Stimulated activated CD4-positive, alpha-beta T cell treated with anti-CD3 and anti-CD28 coated beads, Interleukin-2, amount 100 ng/mL, for 48 hours (primary cell): ENCODE measurements at regions not wholly inside any gene's neighbourhood (a gene's known extent, or its start where the extent isn't known, plus 50 kb on each side); places are given as distances from the start of the nearest gene placed in this dataset.

Experiments used
- DNase-seq, 2 donors: peaks; one replicate each; pipeline ENCODE4 v3.0.0-alpha.2; 2020

DNA sequence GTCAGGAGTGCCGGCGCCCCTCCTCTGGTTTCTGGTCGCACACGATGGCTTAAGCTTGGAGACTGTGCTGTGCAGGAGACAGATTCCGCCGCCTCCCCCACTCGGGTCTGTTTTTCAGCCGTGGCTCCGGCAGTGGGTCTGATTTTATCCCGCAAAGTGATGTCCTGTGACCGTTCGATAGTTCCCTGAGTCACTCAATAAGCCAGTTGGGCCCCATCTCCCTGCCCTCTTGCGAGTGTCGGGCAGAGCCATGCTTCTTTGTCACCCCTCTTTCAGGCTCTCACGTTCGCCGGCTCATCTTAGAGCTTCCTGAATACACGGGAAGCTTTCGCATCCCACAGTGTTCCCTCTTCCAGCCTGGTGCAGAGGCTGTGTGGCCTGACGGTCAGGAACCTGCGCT, 127.8 kb upstream of the RFLNA start:
- no peak for DNase-seq

DNA sequence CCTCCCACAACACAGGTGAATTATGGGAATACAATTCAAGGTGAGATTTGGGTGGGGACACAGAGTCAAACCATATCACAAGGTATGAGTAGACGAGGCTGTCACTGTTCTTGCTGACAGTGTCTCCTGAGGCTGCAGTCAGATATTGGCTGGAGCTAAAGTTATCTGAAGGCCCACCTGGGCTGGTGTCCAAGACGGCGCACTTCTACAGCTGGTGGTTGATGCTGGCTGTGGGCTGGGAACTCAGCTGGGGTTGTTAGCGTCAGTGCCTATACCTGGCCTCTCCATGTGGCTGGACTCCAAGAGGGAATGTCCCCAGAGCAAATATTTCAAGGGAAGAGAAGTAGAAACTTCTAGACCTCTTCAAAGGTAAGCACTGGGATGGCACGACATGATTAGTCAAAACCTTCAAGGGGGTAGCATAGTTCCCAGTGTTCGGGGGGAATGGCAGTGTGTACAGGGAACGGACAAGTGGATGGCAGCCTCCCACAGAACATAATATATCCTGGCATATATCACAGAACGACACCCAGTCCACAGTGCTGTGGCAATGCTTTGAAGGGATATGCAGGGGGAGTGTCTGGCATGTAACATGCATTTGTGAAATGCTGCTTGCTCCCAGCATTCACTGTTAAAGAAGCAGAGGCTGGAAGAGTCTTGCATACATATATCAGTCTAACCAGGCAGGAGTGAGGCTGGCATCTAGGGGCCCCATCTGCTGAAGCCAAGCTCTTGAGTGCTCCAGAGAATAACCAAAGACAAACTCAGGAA, 126.7 kb upstream of the RFLNA start:
- no peak for DNase-seq

DNA sequence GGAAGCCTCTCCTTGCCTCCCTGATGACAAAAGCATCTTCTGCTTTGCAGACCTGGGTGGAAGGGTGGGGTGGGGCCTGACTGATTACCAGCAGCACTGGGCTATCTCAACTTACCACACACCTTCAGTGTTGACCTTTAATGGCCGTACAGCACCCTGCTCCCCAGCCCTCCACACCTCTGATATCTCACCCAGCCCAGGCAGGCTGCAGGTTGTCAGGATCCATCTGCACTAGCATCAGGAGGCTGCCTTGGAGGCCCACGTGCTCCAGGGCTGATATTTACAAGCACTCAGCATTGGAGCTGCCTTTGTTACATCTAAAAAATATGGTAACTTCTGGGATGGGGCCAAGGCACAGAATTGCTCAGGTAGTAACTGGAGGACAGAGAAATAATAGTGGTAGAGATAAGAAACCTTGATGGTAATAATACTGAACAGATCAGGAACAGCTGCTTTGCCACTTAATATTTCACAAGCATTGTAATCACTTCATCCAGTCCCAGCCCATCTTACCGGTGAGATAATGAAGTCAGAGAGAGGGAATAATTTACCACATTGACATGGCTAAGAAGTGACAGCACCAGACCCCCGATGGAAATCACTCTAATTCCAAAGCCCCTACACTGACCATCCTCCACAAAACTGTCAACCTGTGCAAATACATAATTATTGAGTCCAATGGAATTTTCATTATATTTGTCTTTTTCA, 125.2 kb upstream of the RFLNA start:
- no peak for DNase-seq

DNA sequence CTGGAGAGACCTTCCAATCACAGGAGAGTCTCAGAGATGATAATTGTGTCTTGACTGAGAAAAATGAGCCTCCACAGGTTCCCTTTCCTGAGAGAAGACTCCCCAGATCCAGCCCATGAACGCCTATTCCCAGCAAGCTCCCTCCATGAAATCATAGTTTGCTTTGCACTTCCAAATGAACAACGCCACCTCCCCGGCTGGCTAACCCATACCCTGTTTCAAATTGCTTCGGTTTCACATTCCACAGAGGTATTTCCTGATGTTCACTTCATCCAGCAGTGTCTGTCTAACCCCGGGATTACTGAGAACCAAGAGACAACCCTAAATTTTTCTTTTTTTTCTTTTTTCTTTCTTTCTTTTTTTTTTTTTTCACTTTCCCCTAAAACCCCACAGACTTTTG, 124.1 kb upstream of the RFLNA start:
- no peak for DNase-seq

GRCh38 chr12:124171231-124171979, 123.5 kb upstream of the RFLNA start:
- no peak for DNase-seq

DNA sequence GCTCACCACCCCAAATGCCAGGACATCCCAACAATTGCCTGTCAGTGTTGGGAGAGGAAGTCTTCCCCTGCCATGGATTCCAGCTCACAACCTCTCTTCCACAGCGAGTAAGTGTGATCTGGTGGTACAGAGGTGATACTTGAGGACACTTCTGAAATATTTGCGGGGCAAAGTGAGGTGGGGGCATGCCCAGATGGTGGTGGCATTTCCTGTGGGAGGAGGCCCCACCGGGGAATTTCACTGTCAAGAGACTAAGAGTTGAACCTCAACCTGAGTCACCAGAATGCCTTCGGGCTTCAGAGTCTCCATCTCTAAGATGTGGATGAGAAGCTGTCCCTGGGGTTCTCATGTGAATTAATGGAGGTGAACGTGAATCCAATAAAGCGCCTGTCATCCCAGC, 122.3 kb upstream of the RFLNA start:
- DNase-seq = no peak

DNA sequence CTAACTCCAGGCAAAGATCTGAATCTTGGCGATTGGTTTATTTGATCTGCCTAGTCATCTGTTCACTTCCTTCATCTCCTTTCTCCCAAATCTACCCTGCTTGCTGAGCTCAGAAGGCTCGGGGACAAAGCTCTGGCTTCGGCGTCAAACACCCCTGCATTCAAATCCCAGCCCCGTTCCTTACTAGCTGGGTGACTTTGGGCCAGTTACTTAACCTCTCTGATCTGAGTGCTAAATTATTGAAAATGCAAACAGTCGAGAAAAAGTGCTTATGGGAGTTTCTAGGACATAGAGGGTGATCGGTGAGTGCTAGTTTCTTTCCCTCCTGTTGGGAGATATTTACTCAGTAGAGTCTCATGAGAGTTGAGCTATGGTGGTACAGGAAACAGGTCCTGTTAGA, 121.2 kb upstream of the RFLNA start:
- no peak for DNase-seq

DNA sequence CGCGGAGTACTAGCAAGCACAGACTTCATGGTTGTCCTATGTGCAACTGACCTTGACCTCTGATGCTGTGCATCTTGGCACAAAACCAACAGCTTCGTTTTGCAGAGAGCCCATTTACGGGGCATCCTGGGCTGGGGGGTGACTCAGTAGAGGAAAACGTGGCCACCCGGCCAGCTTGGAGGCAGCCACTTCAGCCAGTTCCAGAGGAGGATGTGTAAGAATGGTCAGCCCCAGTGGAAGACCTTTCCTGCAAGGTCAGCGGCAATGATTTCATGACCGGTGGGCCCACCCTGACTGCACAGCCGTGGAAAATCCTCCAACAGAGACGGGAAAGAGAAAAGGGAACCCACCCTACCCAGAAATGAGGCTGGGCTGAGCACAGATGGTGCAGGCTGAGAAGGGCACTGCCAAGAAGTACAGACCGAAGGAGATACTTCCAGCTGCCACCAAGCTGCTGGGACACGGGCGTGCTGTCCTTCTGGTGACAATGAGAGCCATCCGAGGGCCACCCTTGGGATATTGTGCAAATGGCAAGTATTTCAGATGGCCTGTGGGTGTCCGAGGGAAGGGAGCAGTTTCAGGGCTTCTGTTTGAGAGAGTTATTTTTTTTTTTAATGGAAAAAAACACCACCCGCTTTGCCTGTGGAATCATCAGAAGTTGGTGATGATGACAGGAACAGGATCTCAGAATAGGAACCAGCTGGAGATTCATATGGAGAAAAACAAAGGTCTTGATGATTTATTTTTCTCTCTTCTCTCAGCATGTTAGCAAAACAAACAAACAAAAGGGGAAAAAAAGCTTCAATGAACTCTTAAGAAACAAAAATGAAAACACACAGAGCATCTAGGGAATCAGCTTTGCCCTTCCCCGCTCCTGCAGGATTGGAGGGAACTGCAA, 120.2 kb upstream of the RFLNA start:
- no peak for DNase-seq

DNA sequence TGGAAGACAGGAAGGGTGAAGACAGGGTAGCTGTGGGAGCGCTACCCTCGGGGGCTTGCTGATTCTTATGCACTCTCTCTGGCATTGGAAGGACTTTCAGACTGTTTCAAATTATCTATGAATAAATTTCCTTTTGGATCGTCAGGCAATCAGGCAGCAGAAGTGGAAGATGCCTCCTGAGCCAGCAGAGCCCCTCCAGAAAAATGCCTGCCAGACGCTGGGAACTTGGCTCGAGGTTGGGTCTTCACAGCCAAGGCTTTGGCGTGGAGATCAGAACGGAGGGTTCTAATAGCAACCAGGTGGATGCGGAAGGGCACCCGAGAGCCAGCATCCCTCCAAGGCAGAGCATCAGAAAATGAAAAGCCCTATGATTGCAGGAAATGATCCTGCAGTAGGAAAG, 119.2 kb upstream of the RFLNA start:
- DNase-seq = no peak

DNA sequence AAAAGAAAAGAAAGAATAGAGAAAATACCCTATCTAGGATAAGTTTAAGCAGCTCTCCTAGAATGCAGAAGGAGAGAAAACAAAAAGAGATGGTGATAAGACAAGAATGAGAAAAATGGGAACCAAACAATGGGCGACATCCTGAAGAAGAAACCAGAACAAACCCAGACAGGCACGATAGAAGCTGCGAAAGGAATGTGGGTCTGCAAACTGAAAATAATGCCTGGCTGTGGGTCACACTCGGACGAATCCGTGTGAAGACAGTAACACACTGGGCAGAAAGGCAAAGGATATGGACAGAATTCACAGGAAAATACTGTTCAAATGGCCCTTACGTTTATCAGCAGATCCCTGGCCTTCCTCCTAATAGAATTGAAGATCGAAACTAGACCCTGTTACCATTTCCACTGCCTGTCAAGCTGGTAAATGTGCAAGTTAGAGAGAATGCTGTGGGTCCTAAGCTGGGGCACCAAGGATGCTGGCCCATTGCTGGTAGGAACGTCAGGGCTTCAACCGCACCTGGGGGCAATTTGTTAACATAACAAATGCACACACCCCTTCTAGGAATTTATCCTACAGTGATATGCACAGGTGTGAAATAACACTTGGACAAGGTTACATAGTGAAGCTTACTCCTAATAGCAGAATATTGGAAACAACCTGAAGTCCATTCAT, 117.5 kb upstream of the RFLNA start:
- DNase-seq = no peak

DNA sequence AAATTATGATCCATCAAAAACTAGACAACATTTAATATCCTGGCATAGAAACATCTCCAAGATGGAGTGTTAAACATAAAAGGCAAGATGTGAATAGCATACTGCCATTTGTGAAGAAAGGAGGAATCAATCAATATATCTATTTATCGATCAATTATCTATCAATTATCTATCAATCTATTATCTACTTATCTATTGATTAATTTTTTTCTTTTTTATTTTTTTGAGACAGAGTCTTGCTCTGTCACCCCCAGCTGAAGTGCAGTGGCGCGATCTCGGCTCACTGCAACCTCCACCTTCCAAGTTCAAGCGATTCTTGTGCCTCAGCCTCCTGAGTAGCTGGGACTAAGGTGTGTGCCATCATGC, 117.0 kb upstream of the RFLNA start:
- DNase-seq = no peak

DNA sequence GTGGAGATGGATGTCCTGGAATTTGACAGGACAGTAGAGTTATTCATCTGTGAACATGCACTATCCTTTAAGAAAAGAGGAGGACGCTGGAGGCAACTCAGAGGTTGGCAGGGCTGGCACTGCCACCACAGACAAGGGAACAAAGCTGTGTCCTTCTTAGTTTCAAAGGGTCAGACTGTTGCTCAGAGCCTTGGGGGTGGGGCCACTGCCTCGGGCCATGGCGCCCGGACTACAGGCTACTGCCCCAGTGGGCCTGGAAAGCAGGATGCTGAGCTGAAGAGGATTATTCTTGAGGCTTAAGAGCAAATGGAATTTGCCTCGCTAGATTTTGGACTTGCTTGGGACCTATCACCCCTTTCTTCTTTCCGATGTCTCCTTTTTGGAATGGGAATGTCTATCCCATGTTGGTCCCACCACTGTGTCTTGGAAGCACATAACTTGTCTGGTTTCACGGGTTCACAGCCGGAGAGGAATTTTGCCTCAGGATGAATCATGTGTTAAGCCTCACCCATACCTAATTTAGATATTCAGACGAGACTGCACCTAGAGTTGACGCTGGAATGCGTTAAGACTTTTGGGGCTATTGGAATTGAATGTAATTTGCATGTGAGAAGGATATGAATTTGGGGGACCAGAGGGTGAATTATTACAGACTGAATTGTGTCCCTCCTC, 114.8 kb upstream of the RFLNA start:
- no peak for DNase-seq

DNA sequence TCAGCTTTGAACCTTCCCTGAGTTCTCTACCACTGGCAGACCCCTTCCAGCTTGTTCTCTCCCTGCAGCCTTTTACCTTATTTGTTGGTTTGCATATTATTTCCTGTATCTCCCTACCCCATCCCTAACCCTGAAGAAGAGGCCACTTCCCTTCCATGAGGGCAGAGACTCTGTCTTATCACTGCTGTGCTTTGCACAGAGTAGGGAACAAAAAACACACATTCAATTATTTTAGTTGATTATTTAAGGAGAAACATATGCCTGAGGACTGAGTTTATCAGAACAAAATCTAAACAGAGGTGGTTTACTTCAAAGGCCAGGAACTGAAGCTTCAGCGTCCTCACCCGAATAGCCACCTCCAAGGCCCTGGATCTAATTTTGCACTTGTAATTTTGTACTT, 111.7 kb upstream of the RFLNA start:
- no peak for DNase-seq

- no peak for DNase-seq
Measured at GRCh38 chr12:124184456-124184855, 110.4 kb upstream of the RFLNA start.

- DNase-seq = no peak
Measured at GRCh38 chr12:124185971-124186686, 108.8 kb upstream of the RFLNA start.

GRCh38 chr12:124188084-124188483, 106.8 kb upstream of the RFLNA start:
- DNase-seq = no peak

DNA sequence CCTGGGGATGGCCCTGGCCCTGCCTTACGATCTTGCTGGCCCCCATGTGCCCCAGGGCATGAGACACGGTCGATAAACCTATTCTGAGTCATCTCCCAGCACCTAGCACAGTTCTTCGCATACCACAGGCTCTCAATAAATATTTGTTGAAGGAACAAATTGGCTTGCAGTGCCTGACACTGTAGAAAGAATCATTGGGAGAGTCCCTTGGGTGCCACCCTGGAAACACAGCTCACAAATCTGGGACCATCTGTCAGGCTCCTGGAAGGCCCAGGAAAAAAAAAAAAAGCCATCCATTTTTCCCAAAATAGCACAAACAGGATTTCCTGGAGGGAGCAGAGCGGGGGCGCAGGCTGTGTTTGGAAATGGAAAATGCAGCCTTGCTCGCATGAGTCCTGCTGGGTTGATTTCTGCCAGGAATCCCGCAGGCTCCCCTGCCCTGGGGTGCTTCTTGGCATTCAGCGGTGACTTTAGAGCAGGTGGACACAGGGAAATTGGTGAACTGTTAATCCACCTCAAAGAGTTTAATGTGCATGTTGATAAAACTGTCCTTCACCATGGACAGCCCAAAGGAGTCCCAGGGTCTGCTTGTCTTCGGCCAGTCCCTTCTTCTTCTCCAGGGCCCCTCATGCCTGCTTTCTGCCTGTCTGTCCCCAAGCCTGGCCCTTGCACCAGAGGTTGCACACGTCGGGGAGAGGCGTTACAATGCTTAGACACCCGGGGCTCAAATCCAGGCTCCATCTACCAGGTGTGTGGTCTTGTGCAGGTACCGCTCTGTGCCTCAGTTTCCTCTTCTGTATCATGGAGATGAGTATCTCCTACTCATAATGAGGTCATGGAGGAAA, 106.1 kb upstream of the RFLNA start:
- no peak for DNase-seq

DNA sequence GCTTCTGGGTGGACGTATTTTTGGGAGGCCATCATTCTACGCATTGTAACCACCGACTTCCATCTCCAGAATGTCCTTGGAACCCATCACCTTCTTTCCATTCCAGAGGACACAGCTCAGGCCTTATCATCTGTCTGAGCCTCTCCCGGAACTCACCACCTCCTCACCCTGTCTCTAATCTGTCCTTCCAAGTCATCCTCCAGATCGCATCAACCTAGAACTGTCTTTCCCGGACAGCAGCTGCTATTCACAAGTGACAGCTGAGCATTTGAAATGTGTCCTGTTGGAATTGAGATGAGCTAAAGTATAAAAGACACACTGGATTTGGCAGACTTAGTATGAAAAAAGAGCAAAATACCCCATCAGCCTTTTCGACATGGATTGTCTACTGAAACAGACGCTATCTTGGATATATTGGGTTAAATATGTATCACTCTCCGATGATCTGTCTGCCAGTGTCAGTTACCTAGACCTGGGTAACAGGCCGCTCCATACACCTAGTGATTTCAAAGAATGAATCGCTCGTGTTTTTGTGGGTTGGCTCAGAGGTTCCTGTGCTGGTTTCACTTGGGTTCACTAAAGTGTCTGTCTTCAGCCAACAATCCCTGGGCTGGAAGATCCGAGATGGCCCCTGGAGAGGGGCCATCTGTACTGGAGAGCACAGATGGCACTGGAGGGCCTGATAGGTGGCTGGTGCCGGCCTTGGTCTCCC, 104.4 kb upstream of the RFLNA start:
- DNase-seq = no peak

DNA sequence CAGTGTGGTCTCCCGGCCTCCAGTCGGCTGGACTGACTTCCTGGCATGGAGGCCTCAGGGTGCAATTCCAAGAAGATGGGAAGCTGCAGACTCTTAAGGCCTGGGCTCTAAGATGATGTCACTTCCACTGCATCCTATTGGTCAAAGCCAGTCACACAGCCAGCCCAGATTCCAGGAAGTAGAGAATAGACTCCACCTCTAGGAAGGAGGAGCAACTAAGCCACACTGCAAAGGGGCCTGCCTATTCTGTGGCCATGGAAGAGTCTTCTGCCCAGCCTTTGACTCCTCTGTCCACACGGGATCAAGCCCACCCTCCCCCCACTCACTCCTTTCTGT, 103.9 kb upstream of the RFLNA start:
- no peak for DNase-seq

- DNase-seq = no peak
Measured at GRCh38 chr12:124191966-124192365, 102.9 kb upstream of the RFLNA start.
